ENCODE measurements at regions not wholly inside any gene's neighbourhood (a gene's known extent, or its start where the extent isn't known, plus 50 kb on each side); places are given as distances from the start of the nearest gene placed in this dataset.

GRCh38 chr3:180188512-180189309 lies 152.0 kb upstream of the PEX5L start:
- H3K9me3 ChIP-seq (replicated peaks; ENCODE audit: low read length), result no peaks in the 10 kb centered on the region
- H3K27me3 ChIP-seq (ENCODE audit: control insufficient read depth, insufficient read depth, low read length), result no peaks in the 10 kb centered on the region
- H3K4me2 ChIP-seq (ENCODE audit: low read length), result no peak overlapping the region
- H3K4me3 ChIP-seq (ENCODE audit: low read length), result no peak overlapping the region
- H3K9ac ChIP-seq (ENCODE audit: low read depth, low read length), result no peak overlapping the region
- H3K4me1 ChIP-seq (ENCODE audit: control insufficient read depth, insufficient read depth, low read length), result no peaks in the 10 kb centered on the region
- H3K36me3 ChIP-seq (ENCODE audit: insufficient read depth, low read length), result no peaks in the 10 kb centered on the region

DNA sequence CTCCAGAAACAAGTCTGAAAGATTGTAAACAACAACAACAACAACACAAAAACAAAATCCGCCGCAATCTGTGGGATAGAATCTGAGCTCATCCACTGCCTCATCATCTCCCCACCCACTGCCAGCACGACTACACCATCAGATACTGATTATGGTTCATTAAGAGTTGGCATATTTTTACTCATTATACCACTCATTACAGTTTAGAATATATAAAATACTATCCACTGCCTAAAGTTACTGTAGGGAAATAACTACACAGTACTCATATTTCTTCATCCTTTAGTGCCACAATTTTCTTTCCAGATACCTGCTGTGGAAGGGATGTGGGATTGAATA lies 152.5 kb upstream of the PEX5L start:
- H3K36me3 ChIP-seq (ENCODE audit: insufficient read depth, low read length), result no peaks in the 10 kb centered on the region
- H3K9ac ChIP-seq (ENCODE audit: low read depth, low read length), result no peak overlapping the region
- no peaks in the 10 kb centered on the region for H3K27me3 ChIP-seq (ENCODE audit: control insufficient read depth, insufficient read depth, low read length)
- no peaks in the 10 kb centered on the region for H3K4me1 ChIP-seq (ENCODE audit: control insufficient read depth, insufficient read depth, low read length)
- H3K4me3 ChIP-seq (ENCODE audit: low read length), result no peak overlapping the region
- H3K9me3 ChIP-seq (replicated peaks; ENCODE audit: low read length), result no peaks in the 10 kb centered on the region
- H3K4me2 ChIP-seq (ENCODE audit: low read length), result no peak overlapping the region

DNA sequence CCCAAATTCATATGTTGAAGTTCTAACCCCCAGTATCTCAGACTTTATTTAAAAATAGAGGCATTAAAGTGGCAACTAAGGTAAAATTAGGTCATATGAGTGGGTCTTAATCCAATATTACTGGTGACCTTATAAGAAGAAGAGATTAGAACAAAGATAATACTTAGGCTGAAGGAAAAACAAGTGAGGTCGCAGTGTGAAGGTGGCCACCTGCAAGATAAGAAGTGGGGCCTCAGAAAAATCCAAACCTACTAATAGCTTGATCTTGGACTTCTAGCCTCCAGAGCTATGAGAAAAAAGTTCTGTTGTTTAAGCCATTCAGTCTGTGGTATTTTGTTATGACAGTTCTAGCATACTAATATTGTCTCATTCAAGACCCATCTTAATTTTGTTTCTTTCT lies 159.9 kb upstream of the PEX5L start:
- no peak overlapping the region for H3K9ac ChIP-seq (ENCODE audit: low read depth, low read length)
- H3K36me3 ChIP-seq (ENCODE audit: insufficient read depth, low read length), result no peaks in the 10 kb centered on the region
- no peak overlapping the region for H3K4me2 ChIP-seq (ENCODE audit: low read length)
- H3K4me1 ChIP-seq (ENCODE audit: control insufficient read depth, insufficient read depth, low read length), result no peaks in the 10 kb centered on the region
- H3K9me3 ChIP-seq (replicated peaks; ENCODE audit: low read length), result no peaks in the 10 kb centered on the region
- no peak overlapping the region for H3K4me3 ChIP-seq (ENCODE audit: low read length)
- no peaks in the 10 kb centered on the region for H3K27me3 ChIP-seq (ENCODE audit: control insufficient read depth, insufficient read depth, low read length)

DNA sequence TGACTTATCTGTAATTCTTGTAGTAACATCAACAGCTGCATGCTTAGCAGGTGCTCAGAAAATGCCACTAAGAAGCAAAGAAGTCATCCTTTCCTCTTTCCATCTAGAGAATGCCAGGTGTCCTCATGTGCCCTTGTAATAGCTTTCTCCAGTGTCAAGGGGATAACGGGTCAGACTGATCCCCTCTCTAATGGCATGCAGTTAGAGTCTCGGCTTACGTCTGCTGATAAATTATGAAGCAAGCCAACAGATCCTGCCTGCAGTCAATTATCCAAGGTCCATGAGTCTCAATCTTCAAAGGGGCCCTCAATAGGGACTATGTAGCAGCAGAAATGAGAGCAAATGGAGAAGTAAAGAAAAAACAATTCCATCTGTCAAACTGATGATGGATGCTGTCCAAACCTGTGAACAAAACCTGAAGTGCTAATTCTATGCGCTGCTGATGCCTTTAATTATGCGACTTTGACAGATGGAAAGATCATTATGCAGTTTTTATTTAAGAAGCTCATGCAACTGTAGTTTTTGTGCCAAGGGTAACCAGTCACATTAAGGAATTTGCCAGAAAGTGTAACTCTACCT lies 162.8 kb upstream of the PEX5L start:
- no peak overlapping the region for H3K4me3 ChIP-seq (ENCODE audit: low read length)
- H3K9me3 ChIP-seq (replicated peaks; ENCODE audit: low read length), result no peaks in the 10 kb centered on the region
- no peaks in the 10 kb centered on the region for H3K36me3 ChIP-seq (ENCODE audit: insufficient read depth, low read length)
- no peaks in the 10 kb centered on the region for H3K27me3 ChIP-seq (ENCODE audit: control insufficient read depth, insufficient read depth, low read length)
- no peak overlapping the region for H3K9ac ChIP-seq (ENCODE audit: low read depth, low read length)
- H3K4me2 ChIP-seq (ENCODE audit: low read length), result no peak overlapping the region
- H3K4me1 ChIP-seq (ENCODE audit: control insufficient read depth, insufficient read depth, low read length), result no peaks in the 10 kb centered on the region

DNA sequence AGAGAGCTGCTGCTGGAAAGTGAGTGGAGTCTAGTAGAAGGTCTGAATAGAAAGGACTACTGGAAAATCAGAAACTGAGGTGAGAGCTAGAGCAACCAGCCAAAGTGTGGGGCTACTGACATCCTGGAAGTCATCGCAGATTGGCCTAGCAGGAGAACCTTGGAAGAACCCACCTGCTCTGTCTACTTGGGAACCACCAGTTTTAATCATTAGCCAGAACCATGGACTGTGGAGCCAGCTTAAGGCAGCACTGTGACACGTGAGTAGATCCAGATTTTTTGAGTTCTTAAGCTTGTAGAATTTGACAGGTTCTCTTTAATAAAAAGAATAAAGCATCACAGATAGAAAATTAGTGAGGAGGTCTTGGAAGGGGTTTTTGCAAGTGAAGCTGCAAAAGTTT lies 179.1 kb upstream of the PEX5L start:
- H3K4me2 ChIP-seq (ENCODE audit: low read length), result no peak overlapping the region

GRCh38 chr3:180223268-180223667 lies 186.5 kb upstream of the PEX5L start:
- Histone ChIP-seq H3K36me3 (ENCODE audit: insufficient read depth, low read length) (no peaks in the 10 kb centered on the region), H3K4me3 (ENCODE audit: low read length) (no peak overlapping the region), H3K4me2 (ENCODE audit: low read length) (no peak overlapping the region), H3K4me1 (ENCODE audit: control insufficient read depth, insufficient read depth, low read length) (no peaks in the 10 kb centered on the region), H3K9ac (ENCODE audit: low read depth, low read length) (no peak overlapping the region), H3K9me3 (replicated peaks; ENCODE audit: low read length) (no peaks in the 10 kb centered on the region), H3K27me3 (ENCODE audit: control insufficient read depth, insufficient read depth, low read length) (no peaks in the 10 kb centered on the region)

More for the DNA sequence above, 179.1 kb upstream of the PEX5L start:
- Histone ChIP-seq H3K9ac (ENCODE audit: low read depth, low read length) (no peak overlapping the region), H3K9me3 (replicated peaks; ENCODE audit: low read length) (no peaks in the 10 kb centered on the region), H3K27me3 (ENCODE audit: control insufficient read depth, insufficient read depth, low read length) (no peaks in the 10 kb centered on the region), H3K4me3 (ENCODE audit: low read length) (no peak overlapping the region), H3K4me1 (ENCODE audit: control insufficient read depth, insufficient read depth, low read length) (no peaks in the 10 kb centered on the region), H3K36me3 (ENCODE audit: insufficient read depth, low read length) (no peaks in the 10 kb centered on the region)

DNA sequence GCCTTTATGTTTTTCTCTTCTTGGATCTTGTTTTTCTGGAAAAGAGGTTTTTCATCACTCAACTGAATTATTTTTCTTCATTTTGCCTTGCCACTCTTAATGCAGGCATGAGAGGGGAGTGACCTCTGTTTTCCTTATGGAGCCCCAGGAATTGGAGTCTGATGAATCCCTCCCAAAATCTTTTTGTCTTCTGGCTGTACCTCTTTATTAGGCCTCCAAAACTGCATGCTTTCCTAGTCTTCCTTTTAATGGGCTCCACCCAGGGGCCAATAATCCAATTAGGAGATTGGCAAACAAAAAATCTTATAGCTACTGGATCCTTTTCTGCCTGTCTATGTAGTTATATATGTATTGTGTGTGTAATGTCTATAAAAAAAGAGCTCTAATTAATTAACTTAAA lies 192.4 kb upstream of the PEX5L start:
- Histone ChIP-seq H3K4me3 (ENCODE audit: low read length) (no peak overlapping the region), H3K9me3 (replicated peaks; ENCODE audit: low read length) (no peaks in the 10 kb centered on the region), H3K36me3 (ENCODE audit: insufficient read depth, low read length) (no peaks in the 10 kb centered on the region), H3K9ac (ENCODE audit: low read depth, low read length) (no peak overlapping the region), H3K4me2 (ENCODE audit: low read length) (no peak overlapping the region), H3K4me1 (ENCODE audit: control insufficient read depth, insufficient read depth, low read length) (no peaks in the 10 kb centered on the region), H3K27me3 (ENCODE audit: control insufficient read depth, insufficient read depth, low read length) (no peaks in the 10 kb centered on the region)

GRCh38 chr3:180239939-180240338 lies 203.2 kb upstream of the PEX5L start:
- Histone ChIP-seq H3K4me3 (ENCODE audit: low read length) (no peak overlapping the region), H3K4me1 (ENCODE audit: control insufficient read depth, insufficient read depth, low read length) (no peaks in the 10 kb centered on the region), H3K36me3 (ENCODE audit: insufficient read depth, low read length) (no peaks in the 10 kb centered on the region), H3K9me3 (replicated peaks; ENCODE audit: low read length) (no peaks in the 10 kb centered on the region), H3K4me2 (ENCODE audit: low read length) (no peak overlapping the region), H3K27me3 (ENCODE audit: control insufficient read depth, insufficient read depth, low read length) (no peaks in the 10 kb centered on the region), H3K9ac (ENCODE audit: low read depth, low read length) (no peak overlapping the region)

- H3K27me3 ChIP-seq (ENCODE audit: control insufficient read depth, insufficient read depth, low read length), result no peaks in the 10 kb centered on the region
- no peak overlapping the region for H3K4me3 ChIP-seq (ENCODE audit: low read length)
- H3K4me1 ChIP-seq (ENCODE audit: control insufficient read depth, insufficient read depth, low read length), result peaks cover 3% of the 10 kb centered on the region
- H3K9ac ChIP-seq (ENCODE audit: low read depth, low read length), result no peak overlapping the region
- no peak overlapping the region for H3K4me2 ChIP-seq (ENCODE audit: low read length)
- no peaks in the 10 kb centered on the region for H3K9me3 ChIP-seq (replicated peaks; ENCODE audit: low read length)
- no peaks in the 10 kb centered on the region for H3K36me3 ChIP-seq (ENCODE audit: insufficient read depth, low read length)
These were observed 210.0 kb upstream of the PEX5L start for GRCh38 chr3:180246688-180247195.

DNA sequence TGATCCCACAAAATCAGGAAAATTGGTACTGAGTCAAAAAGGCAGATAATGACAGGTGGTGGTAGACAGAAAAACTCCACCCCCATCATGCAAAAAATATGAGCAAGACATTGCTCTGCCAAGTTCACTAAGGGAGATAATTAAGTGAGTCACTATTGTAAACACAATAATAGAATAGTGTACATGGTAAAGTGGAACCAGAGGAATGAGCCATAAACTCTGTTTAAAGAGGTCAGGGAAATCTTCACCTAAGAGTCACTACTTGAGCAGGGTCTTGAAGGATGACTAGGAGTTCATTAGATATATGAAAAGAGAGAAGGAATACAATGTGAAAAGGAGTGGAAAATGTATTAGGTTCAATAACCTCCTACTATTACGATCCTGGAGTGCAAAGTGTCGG lies 213.4 kb upstream of the PEX5L start:
- H3K27me3 ChIP-seq (ENCODE audit: control insufficient read depth, insufficient read depth, low read length), result no peaks in the 10 kb centered on the region
- H3K4me1 ChIP-seq (ENCODE audit: control insufficient read depth, insufficient read depth, low read length), result peaks cover 3% of the 10 kb centered on the region
- no peaks in the 10 kb centered on the region for H3K36me3 ChIP-seq (ENCODE audit: insufficient read depth, low read length)
- H3K9ac ChIP-seq (ENCODE audit: low read depth, low read length), result no peak overlapping the region
- H3K9me3 ChIP-seq (replicated peaks; ENCODE audit: low read length), result no peaks in the 10 kb centered on the region
- H3K4me3 ChIP-seq (ENCODE audit: low read length), result no peak overlapping the region
- H3K4me2 ChIP-seq (ENCODE audit: low read length), result no peak overlapping the region

- Histone ChIP-seq H3K9ac (ENCODE audit: low read depth, low read length) (no peak overlapping the region), H3K4me1 (ENCODE audit: control insufficient read depth, insufficient read depth, low read length) (peaks cover 3% of the 10 kb centered on the region), H3K4me2 (ENCODE audit: low read length) (no peak overlapping the region), H3K36me3 (ENCODE audit: insufficient read depth, low read length) (no peaks in the 10 kb centered on the region), H3K27me3 (ENCODE audit: control insufficient read depth, insufficient read depth, low read length) (no peaks in the 10 kb centered on the region), H3K4me3 (ENCODE audit: low read length) (no peak overlapping the region), H3K9me3 (replicated peaks; ENCODE audit: low read length) (no peaks in the 10 kb centered on the region)
These were observed 215.9 kb upstream of the PEX5L start for GRCh38 chr3:180252683-180253082.

DNA sequence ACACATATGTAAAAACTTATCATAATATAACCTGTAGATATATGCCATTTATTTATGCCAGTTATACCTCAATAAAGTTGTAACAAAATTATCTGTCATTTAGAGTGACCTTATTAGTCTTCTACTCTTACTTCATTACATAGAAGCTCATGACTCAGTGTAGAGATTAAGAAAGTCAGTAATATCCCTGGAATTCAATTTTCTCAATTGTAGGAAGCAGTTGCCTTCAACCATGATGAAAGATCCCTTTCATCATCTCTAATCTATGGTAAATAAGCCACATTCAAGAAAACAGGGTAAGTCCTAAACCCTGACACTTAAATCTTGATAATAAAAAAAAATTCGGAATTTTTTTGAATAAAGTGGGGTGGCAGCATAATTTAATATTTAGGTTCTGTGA lies 216.5 kb upstream of the PEX5L start:
- H3K9ac ChIP-seq (ENCODE audit: low read depth, low read length), result no peak overlapping the region
- H3K27me3 ChIP-seq (ENCODE audit: control insufficient read depth, insufficient read depth, low read length), result no peaks in the 10 kb centered on the region
- H3K36me3 ChIP-seq (ENCODE audit: insufficient read depth, low read length), result no peaks in the 10 kb centered on the region
- H3K4me2 ChIP-seq (ENCODE audit: low read length), result no peak overlapping the region
- peaks cover 3% of the 10 kb centered on the region for H3K4me1 ChIP-seq (ENCODE audit: control insufficient read depth, insufficient read depth, low read length)
- H3K4me3 ChIP-seq (ENCODE audit: low read length), result no peak overlapping the region
- no peaks in the 10 kb centered on the region for H3K9me3 ChIP-seq (replicated peaks; ENCODE audit: low read length)

All from skeletal muscle satellite cell (primary cell).